AG09309 (cell line): ENCODE measurements at regions not wholly inside any gene's neighbourhood (a gene's known extent, or its start where the extent isn't known, plus 50 kb on each side); places are given as distances from the start of the nearest gene placed in this dataset.

Experiments used
- DNase-seq: peaks from one replicate; pipeline ENCODE4 v3.0.0-alpha.2; 2010; ENCODE audit warnings: low read depth
- H3K4me3 ChIP-seq: 2 replicates; pipeline ENCODE4 v1.5.1; 2011; ENCODE audit warnings: mild to moderate bottlenecking, low read depth, low read length, moderate library complexity; ENCODE audit not compliant: control insufficient read depth
- TF ChIP-seq, protein P1 (sequence below): IDR thresholded peaks from 2 replicates; pipeline ENCODE4 v1.5.1; 2011; ENCODE audit warnings: mild to moderate bottlenecking, low read depth, low read length, inconsistent platforms; ENCODE audit not compliant: insufficient read depth, control insufficient read depth; ENCODE audit errors: missing control alignments

DNA sequence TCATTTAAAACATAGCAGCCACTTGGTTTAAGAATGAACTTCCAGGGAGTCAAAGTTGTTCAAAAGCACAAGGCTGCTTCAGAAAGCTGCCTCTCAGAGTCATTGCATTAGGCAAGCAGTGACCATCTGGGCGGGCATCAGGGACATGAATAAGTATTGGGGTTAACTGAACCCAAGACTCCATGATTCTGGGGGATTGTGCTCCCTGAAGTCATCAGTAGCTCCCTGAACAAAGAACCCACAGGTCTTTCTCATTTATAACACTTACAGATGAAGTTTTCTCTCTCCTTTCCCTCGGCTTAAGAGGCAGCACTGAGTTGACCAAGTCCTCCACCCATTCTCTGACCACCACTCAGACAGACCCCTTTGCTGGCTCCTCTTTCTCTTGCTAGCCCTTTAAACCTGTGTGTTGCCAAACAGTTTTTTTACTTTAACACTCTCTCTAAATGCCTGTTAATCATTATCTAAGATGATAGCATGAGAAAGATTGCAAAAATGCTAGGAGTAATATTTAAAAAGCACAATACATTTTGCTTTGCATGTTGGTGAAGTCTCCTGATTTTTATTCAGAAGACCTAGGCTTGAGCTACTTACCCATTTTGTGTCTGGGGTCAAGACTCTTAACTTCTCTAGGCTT lies 77.0 kb upstream of the ARHGAP29 start:
- TF ChIP-seq, protein P1, sequence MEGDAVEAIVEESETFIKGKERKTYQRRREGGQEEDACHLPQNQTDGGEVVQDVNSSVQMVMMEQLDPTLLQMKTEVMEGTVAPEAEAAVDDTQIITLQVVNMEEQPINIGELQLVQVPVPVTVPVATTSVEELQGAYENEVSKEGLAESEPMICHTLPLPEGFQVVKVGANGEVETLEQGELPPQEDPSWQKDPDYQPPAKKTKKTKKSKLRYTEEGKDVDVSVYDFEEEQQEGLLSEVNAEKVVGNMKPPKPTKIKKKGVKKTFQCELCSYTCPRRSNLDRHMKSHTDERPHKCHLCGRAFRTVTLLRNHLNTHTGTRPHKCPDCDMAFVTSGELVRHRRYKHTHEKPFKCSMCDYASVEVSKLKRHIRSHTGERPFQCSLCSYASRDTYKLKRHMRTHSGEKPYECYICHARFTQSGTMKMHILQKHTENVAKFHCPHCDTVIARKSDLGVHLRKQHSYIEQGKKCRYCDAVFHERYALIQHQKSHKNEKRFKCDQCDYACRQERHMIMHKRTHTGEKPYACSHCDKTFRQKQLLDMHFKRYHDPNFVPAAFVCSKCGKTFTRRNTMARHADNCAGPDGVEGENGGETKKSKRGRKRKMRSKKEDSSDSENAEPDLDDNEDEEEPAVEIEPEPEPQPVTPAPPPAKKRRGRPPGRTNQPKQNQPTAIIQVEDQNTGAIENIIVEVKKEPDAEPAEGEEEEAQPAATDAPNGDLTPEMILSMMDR = no peak
- no peak overlapping the region for H3K4me3 ChIP-seq
- DNase-seq = no peak

DNA sequence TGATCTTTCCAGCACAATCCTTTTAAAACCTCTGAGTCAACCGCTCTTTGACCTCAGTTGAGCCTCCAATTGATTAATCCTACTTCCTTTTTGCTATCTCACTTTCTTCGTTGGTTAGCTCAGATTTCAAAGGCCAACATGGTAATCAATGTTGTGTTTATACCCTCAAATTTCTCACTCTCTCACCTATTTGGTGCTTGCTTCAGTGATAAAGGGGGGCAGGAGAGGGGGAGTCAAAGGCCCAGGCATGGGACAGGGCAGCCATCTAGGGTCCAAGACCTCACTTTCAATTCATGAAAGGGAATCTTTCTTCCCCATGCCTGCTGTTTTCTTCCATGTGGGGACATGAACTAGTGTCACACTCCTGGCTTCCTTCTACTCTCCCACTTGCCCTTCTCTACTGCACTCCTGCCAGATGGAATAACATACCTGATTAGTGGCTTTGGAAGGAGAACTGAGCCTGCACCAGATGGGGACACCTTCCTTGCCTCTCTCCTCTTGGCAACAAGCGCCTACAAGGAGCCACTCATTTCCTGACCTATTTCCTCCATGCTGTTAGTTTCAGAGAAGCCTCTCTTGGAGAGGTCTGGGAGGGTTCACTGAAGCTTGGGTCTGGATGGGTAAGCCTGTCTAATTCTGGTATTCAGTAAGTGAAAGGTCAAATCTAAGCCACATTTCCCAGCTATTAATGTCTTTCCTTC lies 73.3 kb upstream of the ARHGAP29 start:
- no peak overlapping the region for H3K4me3 ChIP-seq
- no peak for DNase-seq
- TF ChIP-seq, protein P1 = no peak

DNA sequence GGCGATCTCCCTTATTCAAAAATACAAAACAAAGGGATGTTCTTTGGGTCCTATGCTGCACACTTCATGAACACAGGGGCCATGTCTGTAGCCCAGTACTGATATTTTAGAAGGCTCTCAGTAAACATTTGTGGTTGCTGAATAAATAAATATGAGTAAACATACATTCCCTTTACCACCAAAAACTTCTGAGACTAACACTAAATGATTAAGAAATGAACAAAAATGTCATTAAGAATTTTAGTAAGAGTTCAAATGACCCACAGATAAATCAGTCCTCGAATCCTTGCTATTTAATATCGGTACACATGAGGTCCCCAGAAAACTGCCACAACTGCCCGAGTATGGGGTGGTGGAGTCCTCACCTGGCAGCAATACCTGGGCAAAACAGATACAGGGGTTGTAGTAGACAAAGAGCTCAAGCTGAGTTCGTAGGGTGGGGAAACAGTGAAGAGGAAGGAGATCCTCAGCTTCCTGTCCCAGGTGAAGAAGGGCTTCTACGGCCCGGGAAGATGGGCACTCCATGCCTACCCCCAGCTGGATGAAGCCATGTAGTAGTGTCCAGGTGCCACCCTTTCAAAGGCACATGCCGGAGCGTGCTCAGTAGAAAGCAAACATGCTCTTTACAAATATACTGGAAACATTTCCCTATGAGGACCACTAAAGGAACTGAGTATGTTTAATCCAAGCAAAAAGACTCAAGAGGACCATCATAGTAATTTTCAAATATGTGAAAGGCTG lies 72.6 kb upstream of the ARHGAP29 start:
- H3K4me3 ChIP-seq = no peak overlapping the region
- DNase-seq = no peak
- TF ChIP-seq, protein P1 = no peak

DNA sequence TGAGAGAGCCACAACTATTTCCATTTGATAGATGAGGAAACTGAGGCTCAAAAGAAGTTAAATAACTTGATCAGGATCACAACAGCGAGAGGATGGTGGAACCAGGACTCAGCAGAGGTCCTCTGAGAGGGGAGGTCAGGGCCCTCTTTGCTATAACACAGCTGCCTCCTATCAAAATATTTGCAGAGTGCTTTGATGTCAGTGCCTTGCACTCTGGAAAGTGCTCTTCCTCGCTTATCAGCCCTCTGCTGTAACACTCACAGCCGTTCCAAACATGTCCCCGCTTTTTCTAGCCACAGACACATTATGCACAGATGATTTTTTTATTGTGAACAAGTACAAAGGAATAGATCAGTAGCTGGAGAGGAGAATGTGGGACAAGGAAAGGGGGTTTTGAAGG lies 71.8 kb upstream of the ARHGAP29 start:
- TF ChIP-seq, protein P1 = no peak
- DNase-seq = no peak
- H3K4me3 ChIP-seq = no peak overlapping the region

DNA sequence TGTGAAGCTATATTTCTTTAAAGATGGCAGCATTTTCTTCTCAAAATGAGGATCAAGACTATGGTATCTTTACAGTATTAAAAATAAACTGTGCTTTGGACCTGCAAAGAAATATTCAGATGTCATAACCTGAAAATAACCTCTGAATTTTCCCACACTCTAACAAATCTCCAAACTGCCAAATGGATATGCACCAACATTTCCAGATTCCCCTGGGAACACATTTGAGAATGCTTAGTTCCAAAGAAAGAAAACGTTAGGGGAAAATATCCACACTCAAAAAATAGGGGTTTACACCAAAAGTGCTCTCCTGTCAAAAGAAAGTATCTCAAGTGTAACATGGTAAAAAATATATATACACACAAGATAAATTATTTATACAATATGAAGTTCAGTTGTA lies 69.1 kb upstream of the ARHGAP29 start:
- no peak for DNase-seq
- TF ChIP-seq, protein P1 = no peak
- H3K4me3 ChIP-seq = no peak overlapping the region

DNA sequence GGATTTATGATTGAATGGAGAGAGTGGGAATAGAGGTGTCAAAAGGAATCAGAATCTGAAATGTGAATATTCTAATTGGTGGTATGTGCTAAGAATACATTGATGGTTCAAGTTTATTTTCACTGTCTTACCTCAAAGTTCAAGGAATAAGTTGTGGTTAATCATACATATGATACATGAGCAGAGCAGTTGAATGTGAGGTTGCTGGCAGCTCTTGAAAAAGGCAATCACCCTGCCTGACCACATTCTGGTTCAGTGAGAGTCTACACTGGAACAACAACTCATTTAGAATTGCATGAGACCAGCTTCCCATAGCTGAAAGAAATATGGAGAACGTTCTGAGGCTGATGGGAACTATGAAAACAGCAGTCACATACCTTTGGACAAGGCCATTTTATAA lies 68.3 kb upstream of the ARHGAP29 start:
- DNase-seq = no peak
- no peak overlapping the region for H3K4me3 ChIP-seq
- TF ChIP-seq, protein P1 = no peak
